ENCODE measurements at regions not wholly inside any gene's neighbourhood (a gene's known extent, or its start where the extent isn't known, plus 50 kb on each side); places are given as distances from the start of the nearest gene placed in this dataset.
"Not testable (repeated sequence)": the region's sequence is repeated elsewhere in the genome, so short reads cannot be mapped to it uniquely, and the experiment has no call there.

- DNase-seq (ENCODE audit: low read depth), result no peak
- no peak overlapping the region for H3K4me3 ChIP-seq (ENCODE audit: low read depth, low read length)
- in situ Hi-C loops (cut with HindIII; ENCODE audit: low sequenced_read_pairs), result no loop called here
- no peak for TF ChIP-seq CTCF (IDR thresholded peaks at IDR 0.05; ENCODE audit: low read depth, low read length, missing control alignments)
These were observed 716.6 kb upstream of the LUZP2 start for GRCh38 chr11:23780231-23780630.

- DNase-seq (ENCODE audit: low read depth), result no peak
- H3K4me3 ChIP-seq (ENCODE audit: low read depth, low read length), result no peak overlapping the region
- in situ Hi-C loops (cut with HindIII; ENCODE audit: low sequenced_read_pairs), result no loop called here
- TF ChIP-seq CTCF (IDR thresholded peaks at IDR 0.05; ENCODE audit: low read depth, low read length, missing control alignments), result no peak
These were observed 714.9 kb upstream of the LUZP2 start for GRCh38 chr11:23781803-23782560.

- in situ Hi-C loops (cut with HindIII; ENCODE audit: low sequenced_read_pairs); H3K4me3 ChIP-seq (ENCODE audit: low read depth, low read length); DNase-seq (ENCODE audit: low read depth): not testable (repeated sequence)
These were observed 709.9 kb upstream of the LUZP2 start for GRCh38 chr11:23786974-23787373.

- no peak for TF ChIP-seq CTCF (IDR thresholded peaks at IDR 0.05; ENCODE audit: low read depth, low read length, missing control alignments)
- no peak for DNase-seq (ENCODE audit: low read depth)
- in situ Hi-C loops (cut with HindIII; ENCODE audit: low sequenced_read_pairs), result no loop called here
- no peak overlapping the region for H3K4me3 ChIP-seq (ENCODE audit: low read depth, low read length)
These were observed 707.5 kb upstream of the LUZP2 start for GRCh38 chr11:23789200-23789853.

GRCh38 chr11:23789938-23790371 is 706.9 kb upstream of the LUZP2 start:
- DNase-seq (ENCODE audit: low read depth), result no peak
- no peak for TF ChIP-seq CTCF (IDR thresholded peaks at IDR 0.05; ENCODE audit: low read depth, low read length, missing control alignments)
- H3K4me3 ChIP-seq (ENCODE audit: low read depth, low read length), result no peak overlapping the region
- in situ Hi-C loops (cut with HindIII; ENCODE audit: low sequenced_read_pairs), result no loop called here

GRCh38 chr11:23797624-23798419 is 699.0 kb upstream of the LUZP2 start:
- DNase-seq (ENCODE audit: low read depth), result no peak
- no peak overlapping the region for H3K4me3 ChIP-seq (ENCODE audit: low read depth, low read length)
- TF ChIP-seq CTCF (IDR thresholded peaks at IDR 0.05; ENCODE audit: low read depth, low read length, missing control alignments), result no peak
- in situ Hi-C loops (cut with HindIII; ENCODE audit: low sequenced_read_pairs), result no loop called here

- DNase-seq (ENCODE audit: low read depth), result peak; percentile 1
- H3K4me3 ChIP-seq (ENCODE audit: low read depth, low read length); in situ Hi-C loops (cut with HindIII; ENCODE audit: low sequenced_read_pairs): not testable (repeated sequence)
These were observed 662.5 kb upstream of the LUZP2 start for GRCh38 chr11:23834306-23834705.
